ENCODE measurements at regions not wholly inside any gene's neighbourhood (a gene's known extent, or its start where the extent isn't known, plus 50 kb on each side); places are given as distances from the start of the nearest gene placed in this dataset.

GRCh38 chr15:91664224-91664836 lies 189.2 kb upstream of the SLCO3A1 start:
- no peak for DNase-seq (ENCODE audit: low spot score)

DNA sequence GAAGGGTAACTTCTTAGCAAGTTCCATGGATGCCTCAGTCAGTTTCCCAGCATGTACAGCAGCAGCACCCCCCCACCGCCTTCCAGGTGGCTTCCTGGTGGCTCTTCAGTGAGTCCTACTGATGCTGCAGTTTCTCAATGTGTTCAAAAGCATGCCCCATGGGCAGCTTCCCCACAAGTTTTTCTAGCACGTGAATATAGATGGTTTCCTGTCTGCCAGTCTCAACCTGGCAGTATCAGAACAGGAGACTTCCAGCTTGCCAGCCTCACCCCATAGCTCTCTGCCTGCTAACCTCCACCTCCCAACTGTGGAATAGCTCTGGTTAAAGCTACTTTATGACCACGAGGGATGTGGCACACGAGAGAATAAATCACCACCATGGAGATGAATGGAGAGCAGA lies 188.3 kb upstream of the SLCO3A1 start:
- DNase-seq (ENCODE audit: low spot score) = no peak

- DNase-seq (ENCODE audit: low spot score) = no peak
These were observed 185.1 kb upstream of the SLCO3A1 start for GRCh38 chr15:91668370-91668769.

GRCh38 chr15:91670108-91670507 lies 183.4 kb upstream of the SLCO3A1 start:
- DNase-seq (ENCODE audit: low spot score) = no peak

- no peak for DNase-seq (ENCODE audit: low spot score)
These were observed 175.5 kb upstream of the SLCO3A1 start for GRCh38 chr15:91678003-91678402.

- DNase-seq (ENCODE audit: low spot score) = no peak
These were observed 174.1 kb upstream of the SLCO3A1 start for GRCh38 chr15:91679447-91679846.

DNA sequence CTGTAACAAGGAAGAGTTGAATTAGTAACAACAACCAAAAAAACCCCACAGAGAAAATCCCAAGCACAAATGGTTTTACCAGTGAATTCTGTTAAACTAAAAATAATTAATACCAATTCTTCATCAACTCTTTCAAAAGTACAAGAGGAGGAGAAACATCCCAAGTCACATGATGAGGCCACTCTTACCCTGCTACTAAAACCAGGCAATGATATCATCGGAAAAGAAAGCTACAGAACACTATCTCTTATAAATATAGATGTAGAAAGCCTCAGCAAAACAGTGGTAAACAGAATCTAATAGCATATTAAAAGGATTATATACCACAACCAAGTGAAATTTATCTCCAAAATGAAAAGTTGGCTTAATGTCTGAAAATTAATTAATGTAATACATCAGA lies 168.1 kb upstream of the SLCO3A1 start:
- no peak for DNase-seq (ENCODE audit: low spot score)

- DNase-seq (ENCODE audit: low spot score) = no peak
These were observed 164.7 kb upstream of the SLCO3A1 start for GRCh38 chr15:91688811-91689210.

- no peak for DNase-seq (ENCODE audit: low spot score)
These were observed 164.1 kb upstream of the SLCO3A1 start for GRCh38 chr15:91689377-91689776.

DNA sequence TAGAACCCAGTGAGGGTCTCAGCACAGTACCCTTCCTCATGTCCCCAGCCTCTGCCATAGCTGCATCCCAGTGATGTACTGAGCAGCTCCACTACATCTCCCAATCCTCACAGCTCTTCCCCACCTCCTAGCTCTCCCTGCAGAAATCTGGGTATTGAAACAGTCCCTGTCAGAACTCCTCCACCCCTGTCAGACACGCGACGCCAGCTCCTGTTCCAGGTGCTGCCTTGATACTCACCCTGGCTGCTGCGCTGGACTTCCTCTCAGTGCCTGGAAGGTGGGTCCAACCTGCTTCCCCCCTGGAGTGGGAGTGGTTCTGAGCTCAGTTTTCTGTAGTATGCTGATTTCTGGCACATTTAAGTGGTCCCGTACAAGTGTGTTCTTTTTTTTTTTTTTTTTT lies 160.9 kb upstream of the SLCO3A1 start:
- no peak for DNase-seq (ENCODE audit: low spot score)

- no peak for DNase-seq (ENCODE audit: low spot score)
These were observed 159.2 kb upstream of the SLCO3A1 start for GRCh38 chr15:91694131-91694830.

GRCh38 chr15:91694831-91695210 lies 158.7 kb upstream of the SLCO3A1 start:
- DNase-seq (ENCODE audit: low spot score) = no peak

GRCh38 chr15:91695799-91696198 lies 157.7 kb upstream of the SLCO3A1 start:
- no peak for DNase-seq (ENCODE audit: low spot score)

- DNase-seq (ENCODE audit: low spot score) = no peak
These were observed 156.5 kb upstream of the SLCO3A1 start for GRCh38 chr15:91696981-91697380.

- DNase-seq (ENCODE audit: low spot score) = no peak
These were observed 155.3 kb upstream of the SLCO3A1 start for GRCh38 chr15:91698241-91698640.

GRCh38 chr15:91699741-91700140 lies 153.8 kb upstream of the SLCO3A1 start:
- DNase-seq (ENCODE audit: low spot score) = no peak

GRCh38 chr15:91703274-91703673 lies 150.2 kb upstream of the SLCO3A1 start:
- DNase-seq (ENCODE audit: low spot score) = no peak

DNA sequence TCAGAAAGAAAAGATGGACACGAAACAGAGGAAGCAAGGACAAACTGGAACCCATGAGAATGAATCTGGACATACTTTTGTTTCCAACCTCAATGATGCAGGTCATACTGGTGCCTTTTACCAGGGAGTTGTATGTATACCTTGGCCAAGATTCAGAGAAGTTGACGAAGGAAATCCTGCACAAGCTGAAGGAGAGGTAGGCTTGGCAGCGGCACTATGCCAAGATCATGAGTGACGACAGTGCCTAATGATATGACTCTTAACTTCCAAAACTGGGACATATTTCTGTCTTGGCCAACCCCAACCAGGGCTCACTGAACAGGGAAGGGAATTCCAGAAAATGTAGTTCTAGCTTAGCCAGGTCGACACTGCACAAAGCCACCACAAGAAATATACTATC lies 149.2 kb upstream of the SLCO3A1 start:
- no peak for DNase-seq (ENCODE audit: low spot score)

- DNase-seq (ENCODE audit: low spot score) = peak; percentile 91
These were observed 147.0 kb upstream of the SLCO3A1 start for GRCh38 chr15:91706322-91707032.

DNA sequence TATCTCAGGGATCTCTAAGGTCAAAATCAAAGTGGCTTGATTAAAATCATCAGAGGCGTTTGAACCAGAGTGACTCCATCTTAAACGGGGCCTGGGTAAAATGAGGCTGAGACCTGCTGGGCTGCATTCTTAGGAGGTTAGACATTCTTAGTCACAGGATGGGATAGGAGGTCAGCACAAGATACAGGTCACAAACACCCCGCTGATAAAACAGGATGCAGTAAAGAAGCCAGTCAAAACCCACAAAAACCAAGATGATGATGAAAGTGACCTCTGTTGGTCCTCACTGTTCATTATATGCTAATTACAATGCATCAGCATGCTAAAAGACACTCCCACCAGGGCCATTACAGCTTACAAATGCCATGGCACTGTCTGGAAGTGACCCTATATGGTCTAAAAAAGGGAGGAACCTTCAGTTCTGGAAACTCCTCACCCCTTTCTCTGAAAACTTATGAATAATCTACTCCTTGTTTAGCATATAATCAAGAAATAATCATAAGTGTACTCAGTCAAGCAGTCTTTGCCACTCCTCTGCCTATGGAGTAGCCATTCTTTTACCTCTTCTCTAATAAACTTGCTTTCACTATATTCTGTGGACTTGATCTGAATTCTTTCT lies 143.3 kb upstream of the SLCO3A1 start:
- no peak for DNase-seq (ENCODE audit: low spot score)

DNA sequence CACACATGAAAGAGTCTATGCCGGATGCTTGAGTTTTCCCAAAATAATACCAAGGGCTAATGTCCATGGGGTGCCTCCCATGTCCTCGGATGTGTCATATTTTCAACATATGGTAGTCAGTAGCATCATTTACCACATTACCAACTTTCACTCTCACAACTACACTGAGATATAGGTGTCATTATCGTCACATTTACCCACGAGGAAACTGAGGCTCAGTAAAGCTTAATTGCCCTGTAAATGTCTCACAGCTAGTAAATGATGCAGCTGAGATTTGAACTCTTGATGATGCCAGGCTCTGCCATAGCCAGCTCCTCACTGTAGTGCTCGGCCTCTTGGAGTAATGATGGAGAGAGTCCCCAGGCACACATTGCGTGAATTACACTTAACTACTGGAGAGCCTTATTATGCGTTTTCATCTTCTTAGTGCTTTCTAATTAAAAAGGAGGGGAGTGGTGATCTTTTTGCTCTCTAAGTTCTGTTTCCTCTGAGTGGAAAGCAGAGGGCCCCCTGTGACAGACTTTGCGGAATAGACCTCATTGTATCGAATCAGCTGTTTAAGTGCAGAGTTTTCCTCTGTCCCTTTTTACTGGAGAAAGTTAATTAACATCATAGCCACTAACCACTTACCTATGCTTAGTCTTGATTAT lies 142.0 kb upstream of the SLCO3A1 start:
- DNase-seq (ENCODE audit: low spot score) = no peak

DNA sequence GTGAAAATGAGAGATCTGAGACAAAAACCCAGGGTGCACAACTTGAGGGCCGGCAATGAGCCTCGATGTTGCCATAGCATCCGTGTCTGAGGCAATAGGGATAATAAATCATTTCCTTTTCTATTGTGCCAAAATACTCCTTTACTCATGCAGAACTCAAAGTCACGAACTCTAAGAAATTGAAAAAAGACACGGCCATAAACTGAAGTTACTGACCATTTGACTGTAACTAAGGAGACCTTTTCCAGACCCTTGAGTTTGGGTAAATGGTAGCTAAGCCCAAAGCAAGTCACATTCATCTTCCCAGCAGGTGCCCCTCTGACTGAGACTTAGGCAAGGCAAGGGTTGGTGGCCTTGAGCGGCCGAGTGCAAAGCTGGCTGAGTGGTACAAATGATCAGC lies 141.2 kb upstream of the SLCO3A1 start:
- DNase-seq (ENCODE audit: low spot score) = no peak
